Tongue (tissue), 1 donor: ENCODE measurements at regions not wholly inside any gene's neighbourhood (a gene's known extent, or its start where the extent isn't known, plus 50 kb on each side); places are given as distances from the start of the nearest gene placed in this dataset.
"Not testable (repeated sequence)": the region's sequence is repeated elsewhere in the genome, so short reads cannot be mapped to it uniquely, and the experiment has no call there.

Source experiments
- DNase-seq: peaks from one replicate; pipeline ENCODE4 v3.0.0-alpha.2; 2015

DNA sequence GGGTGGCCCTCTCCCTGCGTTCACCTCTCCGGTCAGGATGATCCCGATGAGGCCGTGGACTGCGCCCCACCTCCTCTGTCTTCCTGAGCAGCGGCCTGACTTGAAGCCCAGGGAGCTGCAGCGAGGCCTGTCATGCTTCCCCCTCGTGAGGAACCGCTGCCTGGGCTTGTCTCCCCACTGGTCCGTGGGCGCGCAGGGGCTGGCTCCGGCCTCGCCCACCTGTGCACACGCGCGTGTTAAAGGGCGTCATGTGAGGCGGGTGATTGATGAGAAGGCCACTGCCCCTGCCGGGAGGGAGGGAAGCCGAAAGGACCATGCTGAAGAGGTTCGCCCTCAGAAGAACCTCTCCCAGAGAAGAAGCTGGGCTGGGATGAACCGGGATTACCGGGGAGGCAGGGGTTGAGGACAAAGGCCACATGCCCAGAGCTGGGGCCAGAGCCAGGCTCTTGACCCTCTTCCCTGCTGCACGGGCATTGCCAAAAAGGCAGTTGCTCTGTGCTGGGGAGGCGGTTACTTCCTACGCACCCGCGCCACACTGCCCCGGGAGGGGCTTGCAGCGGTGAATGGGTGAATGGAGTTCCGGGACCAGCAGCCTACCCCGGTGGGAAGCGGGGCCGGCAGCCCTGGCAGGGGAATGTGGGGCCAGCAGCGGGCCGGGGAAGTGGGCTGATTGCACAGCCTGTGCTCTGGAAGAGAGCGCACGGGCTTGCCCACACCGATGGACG lies 85.9 kb upstream of the GSE1 start:
- no peak for DNase-seq

DNA sequence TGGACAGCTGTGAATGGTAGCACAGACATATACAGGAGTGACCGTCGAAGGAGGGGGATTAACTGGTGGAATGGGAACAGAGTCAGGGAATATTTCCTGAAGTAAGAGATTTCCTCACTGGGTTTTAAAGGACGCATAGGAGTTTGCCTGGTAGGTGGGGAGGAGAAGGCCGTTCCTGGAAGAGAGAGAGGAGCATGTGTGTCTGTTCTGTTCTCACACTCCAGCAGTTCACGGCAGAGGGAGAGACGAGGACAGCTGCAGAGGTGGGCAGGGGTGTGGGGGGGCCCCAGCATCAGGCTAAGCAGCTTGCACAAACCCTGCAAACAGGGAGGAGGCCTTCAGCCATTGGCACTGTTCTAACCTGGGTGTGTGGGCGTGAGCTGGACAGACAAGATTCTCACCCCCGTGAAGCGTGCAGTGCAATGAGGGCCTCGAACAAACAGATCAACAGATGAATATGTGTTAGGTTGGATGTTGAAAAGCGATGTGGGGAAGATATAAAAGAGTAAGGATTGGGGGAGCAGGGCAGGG lies 85.3 kb upstream of the GSE1 start:
- no peak for DNase-seq

DNA sequence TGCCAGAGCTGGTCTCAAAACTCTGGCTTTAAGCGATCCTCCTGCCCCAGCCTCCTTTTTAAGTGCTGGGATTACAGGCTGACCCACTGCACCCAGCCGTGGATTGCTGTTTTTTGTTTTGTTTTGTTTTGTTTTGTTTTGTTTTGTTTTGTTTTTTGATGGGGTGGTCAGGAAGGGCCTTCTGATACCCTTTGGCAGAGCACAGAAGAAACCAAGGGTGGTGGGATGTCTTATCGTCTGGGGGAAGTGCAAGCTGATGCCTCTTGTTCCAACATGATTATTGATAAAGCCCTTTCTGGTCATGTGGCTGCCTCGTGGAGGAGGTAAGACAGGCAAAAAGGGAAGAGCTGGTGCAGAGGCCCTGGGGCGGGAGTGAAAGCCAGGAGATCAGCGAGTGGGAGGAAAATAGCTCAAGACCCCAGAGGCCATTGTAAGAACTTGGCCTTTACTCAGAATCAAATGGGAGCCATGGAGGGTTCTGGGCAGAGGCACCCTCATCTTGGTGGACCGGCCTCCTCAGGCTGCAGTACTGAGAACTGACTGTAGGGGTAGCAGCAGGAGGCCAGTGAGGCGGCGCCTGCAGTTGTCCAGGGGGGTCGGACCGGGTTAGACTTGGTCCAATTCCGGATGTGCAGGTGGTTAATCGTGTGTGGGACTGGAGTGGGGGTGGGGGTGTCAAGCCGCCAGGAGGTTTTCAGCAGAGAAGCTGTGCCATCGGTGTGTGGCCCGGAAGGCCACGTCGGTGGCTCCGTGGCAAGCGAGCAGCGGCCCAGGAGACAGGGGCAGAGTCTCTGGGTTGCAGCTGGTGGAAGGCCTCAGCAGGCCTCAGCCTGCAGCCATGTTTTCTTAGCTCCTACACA lies 84.4 kb upstream of the GSE1 start:
- no peak for DNase-seq

DNA sequence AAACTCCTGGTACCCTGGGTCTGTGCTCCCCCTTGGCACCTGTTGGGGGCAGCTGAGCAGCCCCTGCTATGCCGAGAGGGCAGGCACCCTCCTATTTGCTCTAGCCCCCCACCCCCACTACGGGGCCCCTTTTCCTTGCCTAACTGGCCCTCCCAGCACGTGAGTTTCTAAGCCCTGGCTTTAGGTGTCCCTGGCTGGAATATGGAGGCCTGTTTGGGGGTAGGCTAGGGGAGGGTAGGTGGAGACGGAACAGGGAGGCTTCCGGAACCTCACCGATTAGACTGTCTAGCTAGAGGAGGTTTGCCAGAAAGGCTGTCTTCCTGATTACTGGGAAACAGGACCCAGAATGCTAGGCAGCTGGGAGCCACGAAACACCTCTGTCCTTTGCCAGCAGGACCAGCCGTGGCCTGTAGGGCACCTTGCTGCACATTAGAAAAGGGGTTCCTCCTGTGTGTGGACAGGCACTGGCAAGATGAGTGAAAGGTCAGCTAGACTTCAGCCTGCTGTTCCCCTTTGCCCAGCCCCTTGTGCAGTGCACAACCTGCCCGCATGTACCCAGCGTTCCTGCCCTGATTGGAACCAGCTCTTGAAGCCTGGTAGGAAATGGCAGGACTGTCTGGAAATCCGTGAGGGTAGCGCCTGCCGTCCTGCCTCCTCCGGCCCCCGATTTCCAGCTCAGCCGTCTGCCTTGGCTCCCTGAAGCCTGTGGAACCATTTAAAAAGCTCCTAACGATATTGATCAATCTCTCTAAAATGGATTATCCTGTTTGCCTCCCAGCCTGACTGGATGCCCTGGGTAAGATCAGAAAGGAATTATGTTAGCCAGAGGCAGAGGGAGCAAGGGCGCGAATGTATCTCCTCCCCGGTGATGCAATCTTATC lies 83.4 kb upstream of the GSE1 start:
- DNase-seq = no peak

DNA sequence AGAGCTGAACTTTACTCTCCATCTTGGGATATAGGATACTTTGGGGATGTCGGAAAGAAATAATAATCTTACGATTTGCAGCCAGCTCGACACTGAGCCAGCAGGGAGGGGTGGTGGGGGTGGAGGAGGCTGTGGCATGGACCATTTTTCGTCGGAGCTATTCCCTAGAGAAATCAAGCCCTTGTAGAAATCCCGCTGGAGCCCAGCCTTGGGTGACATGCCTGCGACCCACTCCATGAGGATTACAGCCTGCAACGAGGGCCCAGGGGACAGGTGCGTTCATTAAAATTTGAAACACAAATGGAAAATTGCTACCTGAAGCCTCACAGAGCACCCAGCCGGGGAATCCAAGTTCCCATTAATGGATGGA lies 82.8 kb upstream of the GSE1 start:
- DNase-seq = no peak

DNA sequence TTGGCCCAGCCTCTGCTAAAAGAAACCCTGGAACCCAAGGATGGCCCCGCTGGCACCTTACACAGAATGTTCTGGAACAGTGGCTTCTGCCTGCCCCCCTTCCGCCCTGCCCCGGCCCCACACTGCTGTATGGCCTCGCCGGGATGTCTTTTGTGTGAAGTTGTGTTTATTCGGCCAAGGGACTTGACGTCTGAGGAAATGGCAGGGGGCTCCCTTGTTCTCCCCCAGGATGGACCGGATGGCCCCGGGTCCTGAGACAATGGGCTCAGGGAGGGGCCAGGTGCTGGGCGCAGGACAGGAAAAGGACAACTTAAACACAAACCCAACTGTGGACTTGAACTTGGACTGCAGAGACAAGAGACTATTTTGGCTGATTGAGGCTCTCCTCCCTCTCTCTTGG lies 81.6 kb upstream of the GSE1 start:
- DNase-seq = no peak

DNA sequence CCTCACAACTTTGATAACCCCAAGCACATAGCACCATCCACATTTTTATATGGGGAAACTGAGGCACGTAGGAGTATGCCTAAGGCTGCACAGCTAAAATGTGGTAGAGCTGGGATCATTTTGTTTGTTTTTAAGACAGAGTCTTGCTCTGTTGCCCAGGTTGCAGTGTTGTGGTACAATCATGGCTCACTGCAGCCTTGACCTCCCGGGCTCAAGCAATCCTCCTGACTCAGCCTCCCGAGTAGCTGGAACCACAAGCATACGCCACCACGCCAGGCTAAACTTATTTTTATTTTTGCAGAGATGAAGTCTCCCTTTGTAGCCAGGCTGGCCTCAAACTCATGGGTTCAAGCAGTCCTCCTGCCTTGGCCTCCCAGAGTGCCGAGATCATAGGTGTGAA lies 81.0 kb upstream of the GSE1 start:
- DNase-seq = no peak

DNA sequence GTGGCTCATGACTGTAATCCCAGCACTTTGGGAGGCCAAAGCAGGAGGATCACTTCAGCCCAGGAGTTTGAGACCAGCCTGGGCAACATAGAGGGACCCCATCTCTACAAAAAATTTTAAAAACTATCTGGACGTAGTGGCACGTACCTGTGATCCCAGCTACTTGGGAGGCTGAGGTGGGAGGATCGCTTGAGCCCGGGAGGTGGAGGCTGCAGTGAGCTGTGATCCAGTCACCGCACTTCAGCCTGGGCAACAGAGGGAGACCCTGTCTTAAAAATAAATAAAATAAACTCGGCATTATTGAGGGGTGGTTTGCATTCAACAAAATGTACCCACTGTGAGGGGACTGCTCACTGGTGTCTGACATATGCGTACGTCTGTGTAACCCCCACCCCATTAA lies 79.5 kb upstream of the GSE1 start:
- not testable (repeated sequence) for DNase-seq

DNA sequence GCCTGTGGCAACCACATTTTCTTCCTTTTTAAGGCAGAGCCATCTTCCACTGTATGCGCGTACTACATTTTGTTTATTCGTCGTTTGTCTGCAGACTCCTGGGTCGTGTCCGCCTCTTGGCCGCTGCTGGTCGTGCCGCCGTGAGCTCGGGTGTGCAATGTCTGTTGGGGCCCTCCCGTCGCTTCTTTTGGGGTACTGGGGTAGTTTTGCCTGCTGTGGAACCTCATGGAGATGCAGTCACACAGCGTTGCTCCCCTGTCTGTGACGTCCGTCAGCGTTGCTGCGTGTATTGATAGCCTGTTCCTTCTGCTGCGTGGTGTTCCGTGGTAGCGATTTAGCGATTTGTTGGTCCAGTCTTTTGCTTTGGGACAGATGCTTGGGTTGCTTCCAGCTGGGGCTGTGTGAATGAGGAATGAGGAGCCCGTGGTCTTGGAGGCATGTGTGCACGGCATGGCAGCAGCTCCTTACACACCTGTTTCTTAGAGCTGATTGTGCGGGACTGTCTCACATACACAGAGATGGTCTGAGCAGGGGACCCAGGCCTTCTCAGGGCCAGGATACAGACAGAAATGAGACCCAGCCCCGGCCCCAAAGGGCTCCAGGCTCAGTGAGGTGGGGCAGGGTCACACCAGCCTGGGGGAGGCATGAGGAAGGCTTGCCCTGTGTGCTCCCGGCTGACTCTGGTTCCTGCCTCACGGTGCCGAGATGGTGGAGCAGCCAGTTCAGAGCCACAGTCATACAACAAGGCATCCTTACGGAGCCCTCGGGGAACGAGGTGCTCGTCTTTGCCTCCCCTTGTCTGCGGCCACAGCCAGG lies 78.4 kb upstream of the GSE1 start:
- DNase-seq = no peak

DNA sequence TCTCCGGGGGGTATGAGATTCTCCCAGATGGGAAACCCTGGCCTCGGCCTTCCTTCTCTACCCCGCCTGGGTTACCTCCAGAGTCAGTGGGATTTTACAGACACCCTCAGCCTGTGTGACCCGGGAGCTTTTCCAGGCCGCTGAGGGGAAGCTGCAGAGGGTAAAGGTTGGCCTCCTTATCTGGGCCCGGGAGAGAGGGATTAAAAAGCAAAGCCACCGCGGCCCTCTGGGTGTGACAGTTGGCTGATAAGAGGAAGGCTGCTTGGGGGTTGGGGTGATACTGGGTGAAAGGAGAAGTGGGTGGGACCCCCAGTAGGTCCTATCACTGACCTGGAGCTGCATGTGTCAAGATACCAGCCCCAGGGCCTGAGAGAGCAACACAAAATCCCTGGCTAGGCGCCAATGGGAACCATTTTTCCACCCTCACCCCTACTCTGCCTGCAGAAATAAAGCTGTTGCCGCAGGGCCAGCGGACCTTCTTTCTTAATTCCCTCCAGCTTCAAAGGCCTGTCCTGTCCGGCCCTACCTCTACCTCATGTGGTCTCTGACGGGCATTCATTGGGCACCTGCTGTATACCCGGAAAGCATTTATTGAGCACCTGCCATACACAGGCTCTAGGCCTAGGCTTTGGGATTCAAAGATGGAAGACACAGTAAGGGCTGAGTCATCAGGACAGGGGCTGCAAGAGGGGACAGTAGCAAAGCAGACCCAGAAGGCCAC lies 77.6 kb upstream of the GSE1 start:
- no peak for DNase-seq

DNA sequence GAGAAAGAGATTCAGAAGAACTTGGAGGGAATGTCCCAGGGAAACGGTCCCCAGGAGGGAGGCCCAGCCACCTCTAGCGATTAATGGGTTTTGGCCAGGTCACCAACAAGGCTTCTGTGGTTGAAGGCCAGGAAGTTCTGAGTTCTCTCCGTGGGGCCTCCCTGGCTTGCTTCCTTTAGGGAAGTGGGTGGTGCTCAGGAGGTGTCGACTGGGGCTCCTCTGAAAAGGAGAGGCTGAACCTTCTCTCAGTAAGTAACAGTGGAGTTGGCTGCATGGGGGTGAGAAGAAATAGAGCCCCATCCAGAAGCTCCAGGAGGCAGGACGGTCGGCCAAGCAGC lies 77.1 kb upstream of the GSE1 start:
- no peak for DNase-seq

DNA sequence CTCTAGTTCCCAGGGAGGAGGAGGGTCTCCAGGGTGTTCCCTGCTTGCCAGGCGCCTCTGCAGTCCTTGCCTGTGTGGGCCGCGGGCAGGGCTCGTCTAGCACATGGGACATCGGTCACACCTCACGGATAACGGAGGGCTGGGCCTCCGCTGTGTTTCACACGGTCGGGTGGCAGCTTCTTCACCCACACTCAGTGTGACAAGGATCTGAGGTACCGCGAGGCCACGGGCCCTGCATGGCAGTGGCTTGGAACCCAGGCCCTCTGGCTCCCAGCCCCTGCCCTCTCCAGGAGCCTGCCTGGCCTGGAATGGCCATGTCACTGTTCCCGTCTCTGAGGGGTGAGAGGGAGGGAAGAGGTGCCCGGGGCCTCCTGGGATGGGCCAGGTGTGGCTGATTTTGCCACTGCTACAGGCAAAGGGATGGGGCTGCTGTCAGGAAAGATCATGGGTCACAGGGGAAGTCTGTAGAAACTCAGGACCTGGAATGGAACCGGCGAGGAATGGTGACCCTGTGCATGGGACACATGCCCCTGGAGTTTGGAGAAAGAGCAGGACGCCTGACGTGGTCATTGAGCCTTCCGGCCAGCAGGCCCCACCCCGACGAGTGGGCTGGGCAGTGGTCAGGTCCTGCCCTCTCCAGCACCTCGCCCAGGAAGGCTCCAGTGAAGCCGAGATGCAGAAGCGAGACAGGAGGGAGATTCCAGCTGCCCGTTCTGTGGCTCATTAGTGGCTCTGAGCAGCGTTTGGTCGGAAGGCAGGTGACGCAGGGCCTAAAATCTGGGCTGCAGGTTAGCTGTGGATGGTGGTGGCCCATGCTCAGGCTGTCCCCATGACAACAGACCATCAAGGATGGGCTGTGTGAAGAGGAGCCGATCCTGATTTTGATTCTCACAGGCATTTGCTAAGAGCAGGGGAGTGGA lies 76.5 kb upstream of the GSE1 start:
- no peak for DNase-seq

DNA sequence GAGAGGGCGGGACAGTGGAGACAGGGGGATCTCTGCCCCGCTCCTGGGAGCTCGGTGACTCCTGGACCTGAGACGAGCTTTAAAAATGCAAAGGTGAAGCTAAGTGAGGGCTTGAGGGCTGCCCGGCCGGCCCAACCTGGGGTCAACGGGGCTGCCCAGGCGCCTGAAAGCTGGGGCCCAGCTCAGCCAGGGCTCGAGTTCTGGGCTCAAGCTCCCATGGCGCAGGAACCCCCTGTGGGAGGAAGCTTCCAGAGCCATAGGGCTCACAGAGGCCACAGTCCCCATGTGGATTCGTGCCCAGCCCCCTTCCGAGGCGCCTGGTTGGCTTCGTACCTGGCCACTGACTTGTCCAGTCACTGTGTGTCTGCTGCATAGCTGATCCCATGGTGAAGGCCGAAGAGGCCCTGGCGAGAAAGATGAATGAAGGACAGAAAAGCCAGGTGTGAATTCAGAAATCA lies 75.8 kb upstream of the GSE1 start:
- DNase-seq = no peak

DNA sequence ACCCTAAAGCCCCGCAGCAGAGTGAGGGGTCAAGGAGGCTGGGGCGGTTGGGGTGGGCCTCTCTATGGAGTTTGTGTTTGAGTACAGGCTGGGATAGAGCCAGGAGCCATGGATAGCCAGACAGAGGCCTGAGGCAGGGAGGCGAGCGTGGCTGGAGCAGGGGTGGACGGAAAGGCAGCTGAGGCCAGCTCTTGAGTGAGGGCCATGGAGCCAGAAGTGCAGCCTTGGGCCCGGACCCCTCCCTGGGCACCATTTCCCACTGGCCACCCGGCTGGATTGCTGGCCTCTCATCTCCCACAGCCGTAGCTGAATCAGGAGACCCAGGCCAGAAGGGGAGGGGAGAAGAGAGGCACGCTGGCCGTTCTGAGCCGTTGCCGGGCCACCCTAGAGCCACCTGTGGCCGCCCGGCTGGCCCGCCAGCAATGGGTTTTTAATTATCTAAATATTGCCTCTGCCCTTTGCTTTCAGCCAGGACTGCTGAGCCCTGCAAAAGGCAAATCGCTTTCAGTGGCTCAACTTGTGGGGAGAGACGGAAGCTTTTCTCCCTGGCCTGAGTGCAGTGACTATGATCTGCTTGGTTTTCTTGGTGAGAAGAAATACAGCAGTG lies 75.2 kb upstream of the GSE1 start:
- no peak for DNase-seq

DNA sequence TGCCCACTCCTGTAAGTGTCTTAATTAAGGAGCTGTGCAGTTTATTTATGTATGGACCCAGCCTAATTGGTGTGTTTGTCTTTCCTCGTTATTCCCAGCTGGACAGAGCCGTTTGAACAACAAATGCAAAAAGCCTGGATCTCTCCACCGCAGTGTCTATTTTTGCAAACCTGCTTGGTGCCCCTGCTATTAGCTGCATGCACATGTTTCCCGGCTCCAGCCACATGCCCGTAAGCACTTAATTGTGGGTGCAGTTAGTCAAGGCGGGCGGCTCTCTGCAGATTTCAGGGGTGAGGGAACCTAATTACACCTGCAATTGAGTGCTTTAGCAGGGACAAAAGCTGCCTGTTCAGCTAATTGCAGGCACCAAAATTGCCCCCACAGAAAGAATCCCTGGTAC lies 74.0 kb upstream of the GSE1 start:
- no peak for DNase-seq

DNA sequence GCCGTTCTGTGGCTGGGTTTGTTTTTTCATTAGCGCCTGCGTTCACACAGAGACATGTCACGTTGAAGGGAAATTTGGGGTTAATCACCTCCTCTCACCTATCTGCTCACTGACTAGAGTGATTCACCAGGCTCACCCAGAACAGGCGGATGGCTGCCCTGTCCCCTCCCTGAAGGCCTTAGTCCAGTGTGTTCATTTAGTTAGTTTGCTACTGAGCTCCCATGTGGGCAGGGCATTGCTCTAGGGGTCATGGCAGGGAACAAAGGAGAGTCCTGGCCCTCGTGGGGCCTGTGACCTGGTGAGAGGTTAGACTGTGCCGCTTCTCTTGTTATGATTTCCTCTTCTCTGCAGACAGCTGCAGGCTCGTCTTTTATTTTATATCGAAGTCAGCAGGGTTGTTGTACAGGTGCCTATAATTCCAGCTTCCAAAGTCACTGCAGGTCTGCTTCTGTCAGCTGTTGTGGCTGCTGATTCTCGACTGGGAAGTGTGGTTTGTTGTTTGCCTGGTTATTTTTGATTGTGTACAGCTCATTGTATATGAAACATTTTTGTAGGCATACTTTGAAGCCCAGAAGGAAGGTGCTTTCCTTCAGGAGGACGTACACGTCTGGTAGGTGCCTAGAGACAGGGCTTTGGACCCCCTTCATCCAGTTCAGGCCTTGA lies 73.4 kb upstream of the GSE1 start:
- no peak for DNase-seq

DNA sequence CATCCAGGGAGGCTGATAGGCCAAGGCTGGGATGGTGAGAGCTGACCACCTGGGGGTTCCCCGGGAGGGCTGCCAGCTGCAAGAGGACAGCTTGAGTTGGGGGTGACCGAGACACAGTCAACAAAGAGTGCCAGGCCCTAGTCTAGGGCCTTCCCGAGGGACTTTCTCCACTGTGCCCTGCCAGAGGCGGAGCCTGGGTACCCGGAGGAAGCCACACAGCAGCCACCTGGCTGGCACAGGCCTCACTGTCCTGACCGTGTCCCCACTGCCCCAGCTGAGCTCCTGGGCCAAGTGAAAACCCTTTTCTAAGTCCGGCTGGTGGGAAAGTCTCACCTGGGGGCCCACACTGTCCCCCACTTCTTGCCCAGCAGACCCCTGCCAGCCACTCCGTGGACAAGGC lies 71.9 kb upstream of the GSE1 start:
- DNase-seq = no peak

DNA sequence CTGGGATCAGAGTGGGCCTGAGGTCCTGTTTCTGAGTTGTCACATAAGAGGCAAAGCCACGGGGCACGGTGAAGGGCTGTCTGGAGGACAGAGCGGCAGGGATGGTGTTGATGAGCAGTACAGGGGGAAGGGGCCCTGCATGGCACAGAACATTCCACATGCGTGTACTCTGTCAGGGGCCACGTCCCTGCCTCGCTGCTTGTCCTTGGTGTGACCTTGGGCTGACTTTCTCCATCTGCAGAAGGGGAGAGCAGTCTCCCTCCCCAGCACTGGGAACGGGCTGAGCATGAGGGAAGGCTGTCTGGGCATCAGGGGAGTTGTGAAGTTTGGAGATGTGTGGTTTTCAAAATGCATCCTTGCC lies 71.5 kb upstream of the GSE1 start:
- DNase-seq = no peak
